ENCODE measurements at regions not wholly inside any gene's neighbourhood (a gene's known extent, or its start where the extent isn't known, plus 50 kb on each side); places are given as distances from the start of the nearest gene placed in this dataset.

GRCh38 chr11:115644856-115645255 is 140.6 kb upstream of the CADM1 start:
- Histone ChIP-seq H3K4me1 (no peaks in the 10 kb centered on the region), H3K36me3 (no peaks in the 10 kb centered on the region), H3K9me3 (no peaks in the 10 kb centered on the region), H3K4me3 (no peak overlapping the region), H3K27ac (no peak overlapping the region), H3K27me3 (no peaks in the 10 kb centered on the region)
- DNase-seq (ENCODE audit: extremely low spot score in 2 of 2) = no peak
- intact Hi-C loops (cut with DNase I) = no loop called here
- no peak for TF ChIP-seq CTCF (IDR thresholded peaks at IDR 0.05)
- no peak for TF ChIP-seq POLR2AphosphoS5 (IDR thresholded peaks at IDR 0.05; ENCODE audit: insufficient read depth in 1 of 2, low read depth in 1 of 2)
- TF ChIP-seq POLR2A (IDR thresholded peaks at IDR 0.05) = no peak

GRCh38 chr11:115643549-115644270 is 139.5 kb upstream of the CADM1 start:
- DNase-seq (ENCODE audit: extremely low spot score in 2 of 2) = no peak
- Histone ChIP-seq H3K27me3 (no peaks in the 10 kb centered on the region), H3K9me3 (no peaks in the 10 kb centered on the region), H3K4me1 (no peaks in the 10 kb centered on the region), H3K36me3 (no peaks in the 10 kb centered on the region), H3K4me3 (no peak overlapping the region), H3K27ac (no peak overlapping the region)
- intact Hi-C loops (cut with DNase I) = no loop called here
- TF ChIP-seq POLR2AphosphoS5 (IDR thresholded peaks at IDR 0.05; ENCODE audit: insufficient read depth in 1 of 2, low read depth in 1 of 2) (no peak), POLR2A (IDR thresholded peaks at IDR 0.05) (no peak), CTCF (IDR thresholded peaks at IDR 0.05) (no peak)

GRCh38 chr11:115642660-115643059 is 138.4 kb upstream of the CADM1 start:
- TF ChIP-seq POLR2AphosphoS5 (IDR thresholded peaks at IDR 0.05; ENCODE audit: insufficient read depth in 1 of 2, low read depth in 1 of 2) = no peak
- no peak for TF ChIP-seq CTCF (IDR thresholded peaks at IDR 0.05)
- no peak for TF ChIP-seq POLR2A (IDR thresholded peaks at IDR 0.05)
- no peaks in the 10 kb centered on the region for H3K27me3 ChIP-seq
- intact Hi-C loops (cut with DNase I) = no loop called here
- DNase-seq (ENCODE audit: extremely low spot score in 2 of 2) = no peak
- no peaks in the 10 kb centered on the region for H3K36me3 ChIP-seq
- H3K4me3 ChIP-seq = no peak overlapping the region
- H3K4me1 ChIP-seq = no peaks in the 10 kb centered on the region
- no peaks in the 10 kb centered on the region for H3K9me3 ChIP-seq
- no peak overlapping the region for H3K27ac ChIP-seq

GRCh38 chr11:115637599-115638241 is 133.5 kb upstream of the CADM1 start:
- H3K4me3 ChIP-seq = no peak overlapping the region
- TF ChIP-seq CTCF (IDR thresholded peaks at IDR 0.05) (no peak), POLR2AphosphoS5 (IDR thresholded peaks at IDR 0.05; ENCODE audit: insufficient read depth in 1 of 2, low read depth in 1 of 2) (no peak), POLR2A (IDR thresholded peaks at IDR 0.05) (no peak)
- H3K27ac ChIP-seq = no peak overlapping the region
- no peaks in the 10 kb centered on the region for H3K36me3 ChIP-seq
- no peaks in the 10 kb centered on the region for H3K4me1 ChIP-seq
- no peaks in the 10 kb centered on the region for H3K27me3 ChIP-seq
- intact Hi-C loops (cut with DNase I) = no loop called here
- no peaks in the 10 kb centered on the region for H3K9me3 ChIP-seq
- no peak for DNase-seq (ENCODE audit: extremely low spot score in 2 of 2)
